ENCODE measurements at regions not wholly inside any gene's neighbourhood (a gene's known extent, or its start where the extent isn't known, plus 50 kb on each side); places are given as distances from the start of the nearest gene placed in this dataset.

DNA sequence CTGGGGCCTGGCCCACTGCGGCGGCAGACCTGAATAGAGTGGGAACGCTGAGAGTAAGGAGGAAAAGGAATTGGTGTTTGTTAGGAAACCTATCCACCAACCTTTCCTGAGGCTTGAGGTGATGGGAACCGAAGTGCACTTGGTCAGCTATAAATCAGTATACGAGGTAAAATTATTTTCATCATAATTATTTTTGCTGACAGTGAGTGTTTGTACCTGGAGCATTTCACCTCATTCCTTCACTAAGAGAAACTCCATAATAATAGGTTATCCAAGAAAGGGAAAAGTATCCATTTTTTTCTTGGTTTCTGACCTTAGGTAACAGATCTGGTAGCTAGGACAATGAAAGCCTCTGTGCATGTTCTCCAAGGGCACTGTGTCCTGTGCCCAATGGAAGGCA, 138.6 kb upstream of the RGPD4 start:
- no peaks in the 10 kb centered on the region for H3K4me1 ChIP-seq
- no peak for DNase-seq
- intact Hi-C loops (cut with micrococcal nuclease; ENCODE audit: unreplicated experiment), result no loop called here
- Mint-ChIP-seq H3K4me3 (ENCODE audit: unreplicated experiment) (no peak overlapping the region), H3K27ac (ENCODE audit: unreplicated experiment) (no peak overlapping the region), H3K9me3 (ENCODE audit: unreplicated experiment) (no peaks in the 10 kb centered on the region), H3K27me3 (ENCODE audit: insufficient read depth, unreplicated experiment) (no peaks in the 10 kb centered on the region), H3K4me1 (ENCODE audit: low read depth, unreplicated experiment) (no peaks in the 10 kb centered on the region), H3K36me3 (ENCODE audit: insufficient read depth, unreplicated experiment) (no peaks in the 10 kb centered on the region)
- no peaks in the 10 kb centered on the region for H3K9me3 ChIP-seq
- ChIA-PET CTCF (no interaction called here), POLR2A (no interaction called here)
- TF ChIP-seq, protein P1, sequence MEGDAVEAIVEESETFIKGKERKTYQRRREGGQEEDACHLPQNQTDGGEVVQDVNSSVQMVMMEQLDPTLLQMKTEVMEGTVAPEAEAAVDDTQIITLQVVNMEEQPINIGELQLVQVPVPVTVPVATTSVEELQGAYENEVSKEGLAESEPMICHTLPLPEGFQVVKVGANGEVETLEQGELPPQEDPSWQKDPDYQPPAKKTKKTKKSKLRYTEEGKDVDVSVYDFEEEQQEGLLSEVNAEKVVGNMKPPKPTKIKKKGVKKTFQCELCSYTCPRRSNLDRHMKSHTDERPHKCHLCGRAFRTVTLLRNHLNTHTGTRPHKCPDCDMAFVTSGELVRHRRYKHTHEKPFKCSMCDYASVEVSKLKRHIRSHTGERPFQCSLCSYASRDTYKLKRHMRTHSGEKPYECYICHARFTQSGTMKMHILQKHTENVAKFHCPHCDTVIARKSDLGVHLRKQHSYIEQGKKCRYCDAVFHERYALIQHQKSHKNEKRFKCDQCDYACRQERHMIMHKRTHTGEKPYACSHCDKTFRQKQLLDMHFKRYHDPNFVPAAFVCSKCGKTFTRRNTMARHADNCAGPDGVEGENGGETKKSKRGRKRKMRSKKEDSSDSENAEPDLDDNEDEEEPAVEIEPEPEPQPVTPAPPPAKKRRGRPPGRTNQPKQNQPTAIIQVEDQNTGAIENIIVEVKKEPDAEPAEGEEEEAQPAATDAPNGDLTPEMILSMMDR (IDR thresholded peaks at IDR 0.05; ENCODE audit: insufficient read depth in 1 of 2, low read depth in 1 of 2, low read length in 1 of 2, severe bottlenecking in 1 of 2, unreplicated experiment in 1 of 2), result no peak
- no peak overlapping the region for H3K4me3 ChIP-seq (ENCODE audit: low read depth, low read length)
- BruUV-seq (replicated peaks), result no TSS peak
- H3K27me3 ChIP-seq (replicated peaks; ENCODE audit: control insufficient read depth, insufficient read depth, low read length), result no peaks in the 10 kb centered on the region
- no peaks in the 10 kb centered on the region for H3K36me3 ChIP-seq (ENCODE audit: control insufficient read depth, insufficient read depth, low read length)

GRCh38 chr2:107693604-107694003, 133.1 kb upstream of the RGPD4 start:
- no TSS peak for BruUV-seq (replicated peaks)
- intact Hi-C loops (cut with micrococcal nuclease; ENCODE audit: unreplicated experiment), result no loop called here
- Mint-ChIP-seq H3K4me3 (ENCODE audit: unreplicated experiment) (no peak overlapping the region), H3K4me1 (ENCODE audit: low read depth, unreplicated experiment) (no peaks in the 10 kb centered on the region), H3K36me3 (ENCODE audit: insufficient read depth, unreplicated experiment) (no peaks in the 10 kb centered on the region), H3K27ac (ENCODE audit: unreplicated experiment) (no peak overlapping the region), H3K9me3 (ENCODE audit: unreplicated experiment) (no peaks in the 10 kb centered on the region), H3K27me3 (ENCODE audit: insufficient read depth, unreplicated experiment) (peaks cover 4% of the 10 kb centered on the region)
- H3K4me3 ChIP-seq (ENCODE audit: low read depth, low read length), result no peak overlapping the region
- no peaks in the 10 kb centered on the region for H3K9me3 ChIP-seq
- POLR2A ChIA-PET, result no interaction called here
- no peaks in the 10 kb centered on the region for H3K4me1 ChIP-seq
- H3K27me3 ChIP-seq (replicated peaks; ENCODE audit: control insufficient read depth, insufficient read depth, low read length), result no peaks in the 10 kb centered on the region
- DNase-seq, result no peak
- CTCF ChIA-PET, result no interaction called here
- H3K36me3 ChIP-seq (ENCODE audit: control insufficient read depth, insufficient read depth, low read length), result no peaks in the 10 kb centered on the region
- TF ChIP-seq, protein P1 (IDR thresholded peaks at IDR 0.05; ENCODE audit: insufficient read depth in 1 of 2, low read depth in 1 of 2, low read length in 1 of 2, severe bottlenecking in 1 of 2, unreplicated experiment in 1 of 2), result no peak

GRCh38 chr2:107694667-107695066, 132.0 kb upstream of the RGPD4 start:
- BruUV-seq (replicated peaks), result no TSS peak
- intact Hi-C loops (cut with micrococcal nuclease; ENCODE audit: unreplicated experiment), result no loop called here
- Mint-ChIP-seq H3K9me3 (ENCODE audit: unreplicated experiment) (no peaks in the 10 kb centered on the region), H3K27me3 (ENCODE audit: insufficient read depth, unreplicated experiment) (peaks cover 4% of the 10 kb centered on the region), H3K36me3 (ENCODE audit: insufficient read depth, unreplicated experiment) (no peaks in the 10 kb centered on the region), H3K4me1 (ENCODE audit: low read depth, unreplicated experiment) (no peaks in the 10 kb centered on the region), H3K27ac (ENCODE audit: unreplicated experiment) (no peak overlapping the region), H3K4me3 (ENCODE audit: unreplicated experiment) (no peak overlapping the region)
- TF ChIP-seq, protein P1 (IDR thresholded peaks at IDR 0.05; ENCODE audit: insufficient read depth in 1 of 2, low read depth in 1 of 2, low read length in 1 of 2, severe bottlenecking in 1 of 2, unreplicated experiment in 1 of 2), result no peak
- Histone ChIP-seq H3K9me3 (no peaks in the 10 kb centered on the region), H3K27me3 (replicated peaks; ENCODE audit: control insufficient read depth, insufficient read depth, low read length) (no peaks in the 10 kb centered on the region), H3K36me3 (ENCODE audit: control insufficient read depth, insufficient read depth, low read length) (no peaks in the 10 kb centered on the region), H3K4me3 (ENCODE audit: low read depth, low read length) (no peak overlapping the region), H3K4me1 (no peaks in the 10 kb centered on the region)
- POLR2A ChIA-PET, result no interaction called here
- CTCF ChIA-PET, result no interaction called here
- no peak for DNase-seq
